Left ventricle myocardium superior (tissue), 1 donor: ENCODE measurements at regions not wholly inside any gene's neighbourhood (a gene's known extent, or its start where the extent isn't known, plus 50 kb on each side); places are given as distances from the start of the nearest gene placed in this dataset.
"Not testable (repeated sequence)": the region's sequence is repeated elsewhere in the genome, so short reads cannot be mapped to it uniquely, and the experiment has no call there.

Experiments
- ATAC-seq: fragments of 200-7000 bp; cut with Tn5 transposase; one replicate; pipeline ENCODE4 v1.9.1; 2020; ENCODE audit warnings: mild to moderate bottlenecking, moderate library complexity
- DNase-seq: peaks from one replicate; pipeline ENCODE4 v3.0.0-alpha.2; 2020
- intact Hi-C: fragments of 100-400 bp; cut with micrococcal nuclease; formaldehyde crosslinking; loops from one replicate; pipeline ENCODE4 v1.11.0; 2022
- donor health status: DM: no; HTN: yes; CAD: no; lungs with severe emphysema.

GRCh38 chr2:155965415-155966063 lies 367.0 kb downstream of the NR4A2 start:
- intact Hi-C loops = no loop called here
- no peak for DNase-seq
- no peak for ATAC-seq

- ATAC-seq = no peak
- intact Hi-C loops = no loop called here
- DNase-seq = no peak
Measured at GRCh38 chr2:155961641-155962040, 370.9 kb downstream of the NR4A2 start.

GRCh38 chr2:155958834-155959233 lies 373.7 kb downstream of the NR4A2 start:
- intact Hi-C loops = no loop called here
- ATAC-seq (no peak), DNase-seq (no peak)

- no peak for DNase-seq
- no peak for ATAC-seq
- intact Hi-C loops = no loop called here
Measured at GRCh38 chr2:155947069-155947468, 385.5 kb downstream of the NR4A2 start.

- DNase-seq (no peak), ATAC-seq (no peak)
- intact Hi-C loops = no loop called here
Measured at GRCh38 chr2:155944218-155944617, 388.3 kb downstream of the NR4A2 start.

- intact Hi-C loops = no loop called here
Measured at GRCh38 chr2:155930312-155930711, 402.2 kb downstream of the NR4A2 start.

GRCh38 chr2:155917380-155917779 lies 415.1 kb downstream of the NR4A2 start:
- intact Hi-C loops = no loop called here
- ATAC-seq = no peak

More at GRCh38 chr2:155930312-155930711, 402.2 kb downstream of the NR4A2 start:
- ATAC-seq (no peak), DNase-seq (no peak)

GRCh38 chr2:155913356-155913755 lies 419.2 kb downstream of the NR4A2 start:
- ATAC-seq (no peak), DNase-seq (no peak)
- intact Hi-C loops = no loop called here

More at GRCh38 chr2:155917380-155917779, 415.1 kb downstream of the NR4A2 start:
- DNase-seq = no peak

GRCh38 chr2:155908567-155908966 lies 424.0 kb downstream of the NR4A2 start:
- intact Hi-C loops = no loop called here
- ATAC-seq = no peak
- no peak for DNase-seq

- no peak for DNase-seq
- no peak for ATAC-seq
- intact Hi-C loops = no loop called here
Measured at GRCh38 chr2:155907211-155907610, 425.3 kb downstream of the NR4A2 start.

GRCh38 chr2:155905657-155906056 lies 426.9 kb downstream of the NR4A2 start:
- intact Hi-C loops = no loop called here
- ATAC-seq = no peak
- DNase-seq = no peak

- ATAC-seq (no peak), DNase-seq (no peak)
- intact Hi-C loops = no loop called here
Measured at GRCh38 chr2:155904720-155905119, 427.8 kb downstream of the NR4A2 start.

GRCh38 chr2:155902635-155903034 lies 429.9 kb downstream of the NR4A2 start:
- ATAC-seq (no peak), DNase-seq (no peak)
- intact Hi-C loops = no loop called here

- ATAC-seq (no peak), DNase-seq (no peak)
- intact Hi-C loops = no loop called here
Measured at GRCh38 chr2:155895016-155895415, 437.5 kb downstream of the NR4A2 start.

- DNase-seq, intact Hi-C loops: not testable (repeated sequence)
Measured at GRCh38 chr2:155880382-155880781, 452.1 kb downstream of the NR4A2 start.

GRCh38 chr2:155879900-155880299 lies 452.6 kb downstream of the NR4A2 start:
- ATAC-seq, intact Hi-C loops, DNase-seq: not testable (repeated sequence)

More at GRCh38 chr2:155880382-155880781, 452.1 kb downstream of the NR4A2 start:
- ATAC-seq = not testable (repeated sequence)

GRCh38 chr2:155872396-155872795 lies 460.1 kb downstream of the NR4A2 start:
- no peak for DNase-seq
- ATAC-seq = no peak
- intact Hi-C loops = no loop called here

GRCh38 chr2:155871940-155872339 lies 460.6 kb downstream of the NR4A2 start:
- intact Hi-C loops = no loop called here
- no peak for ATAC-seq
- no peak for DNase-seq

GRCh38 chr2:155867564-155867963 lies 465.0 kb downstream of the NR4A2 start:
- DNase-seq (no peak), ATAC-seq (no peak)
- intact Hi-C loops = no loop called here

- DNase-seq (no peak), ATAC-seq (no peak)
- intact Hi-C loops = no loop called here
Measured at GRCh38 chr2:155866477-155866876, 466.0 kb downstream of the NR4A2 start.

GRCh38 chr2:155852156-155852555 lies 480.4 kb downstream of the NR4A2 start:
- DNase-seq (no peak), ATAC-seq (no peak)
- intact Hi-C loops = no loop called here
